Inferior parietal cortex (tissue), 1 donor: ENCODE measurements at regions not wholly inside any gene's neighbourhood (a gene's known extent, or its start where the extent isn't known, plus 50 kb on each side); places are given as distances from the start of the nearest gene placed in this dataset.
"Not testable (repeated sequence)": the region's sequence is repeated elsewhere in the genome, so short reads cannot be mapped to it uniquely, and the experiment has no call there.

ENCODE experiments used
- DNase-seq: peaks from one replicate; pipeline ENCODE4 v3.0.0-alpha.2; 2016; ENCODE audit errors: extremely low spot score

GRCh38 chr1:215400741-215401140 lies 166.4 kb upstream of the KCTD3 start:
- DNase-seq, result no peak

DNA sequence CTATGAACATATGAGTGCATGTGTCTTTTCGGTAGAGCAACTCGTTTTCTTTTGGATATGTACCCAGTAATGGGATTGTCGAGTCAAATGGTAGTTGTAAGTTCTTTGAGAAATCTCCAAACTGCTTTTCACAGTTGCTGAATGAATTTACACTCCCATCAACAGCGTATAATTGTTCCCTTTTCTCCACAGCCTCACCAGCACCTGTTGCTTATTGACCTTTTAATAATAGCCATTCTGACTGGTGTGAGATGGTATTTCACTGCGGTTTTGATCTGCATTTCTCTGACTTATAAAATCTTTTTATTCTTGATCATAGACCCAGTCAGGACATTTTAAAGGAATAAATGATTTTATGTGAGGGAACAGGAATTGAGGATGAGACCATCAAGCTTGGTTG lies 165.0 kb upstream of the KCTD3 start:
- DNase-seq, result no peak

- no peak for DNase-seq
Observed at GRCh38 chr1:215405211-215405610, 161.9 kb upstream of the KCTD3 start.

- DNase-seq, result no peak
Observed at GRCh38 chr1:215406927-215407326, 160.2 kb upstream of the KCTD3 start.

DNA sequence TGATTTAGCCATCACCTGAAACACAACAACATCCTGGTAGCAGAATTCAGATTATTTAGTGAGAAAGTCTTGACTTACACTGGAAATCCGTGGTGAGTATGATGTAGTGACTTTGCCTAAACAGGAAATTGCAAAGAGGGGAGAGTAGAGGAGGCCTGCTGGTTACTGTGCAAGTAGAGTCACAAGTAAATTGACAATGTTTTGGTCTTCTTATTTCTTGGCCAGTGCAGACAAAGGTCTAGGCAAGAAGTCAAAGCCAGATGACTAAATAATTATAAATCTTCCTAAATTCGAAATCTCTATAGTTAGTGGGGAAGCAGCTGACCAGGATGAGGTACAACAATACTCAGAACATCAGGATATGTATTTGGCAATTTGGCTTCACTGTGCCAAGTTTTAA lies 159.5 kb upstream of the KCTD3 start:
- no peak for DNase-seq

DNA sequence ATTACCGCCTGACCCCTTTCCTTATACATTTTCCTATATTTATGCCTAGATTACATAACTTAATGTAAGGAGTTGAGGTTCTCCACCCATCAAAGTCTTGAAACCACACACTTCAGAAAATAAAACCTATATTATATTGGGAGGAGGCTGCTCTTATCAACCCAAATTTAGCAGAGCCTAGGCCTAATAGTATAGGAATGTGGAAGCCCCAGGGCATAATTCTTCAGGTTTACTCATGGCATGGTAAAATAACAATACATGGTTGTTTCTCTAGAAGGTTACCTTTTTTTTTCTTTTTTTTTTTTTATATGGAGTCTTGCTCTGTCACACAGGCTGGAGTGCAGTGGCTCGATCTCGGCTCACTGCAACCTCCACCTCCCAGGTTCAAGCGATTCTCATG lies 157.6 kb upstream of the KCTD3 start:
- DNase-seq, result not testable (repeated sequence)

DNA sequence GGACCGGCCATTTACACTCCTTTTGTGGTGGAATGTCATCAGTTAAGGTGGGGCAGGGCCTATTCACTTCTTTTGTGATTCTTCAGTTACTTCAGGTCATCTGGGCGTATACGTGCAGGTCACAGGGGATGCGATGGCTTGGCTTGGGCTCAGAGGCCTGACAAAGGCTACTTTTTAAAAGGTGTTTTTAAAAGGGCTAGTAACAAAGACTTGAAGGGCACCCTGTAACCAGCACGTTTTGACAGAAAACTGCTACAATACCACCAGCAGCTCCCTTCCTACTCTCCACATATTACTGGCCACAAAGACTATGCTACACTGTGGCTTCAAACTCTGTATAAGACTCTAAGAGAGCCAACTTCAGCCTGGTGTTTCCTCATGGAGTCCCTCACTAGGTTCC lies 151.6 kb upstream of the KCTD3 start:
- not testable (repeated sequence) for DNase-seq

GRCh38 chr1:215416497-215416896 lies 150.6 kb upstream of the KCTD3 start:
- no peak for DNase-seq

GRCh38 chr1:215417122-215417521 lies 150.0 kb upstream of the KCTD3 start:
- DNase-seq, result no peak

- no peak for DNase-seq
Observed at GRCh38 chr1:215418876-215419447, 148.1 kb upstream of the KCTD3 start.

GRCh38 chr1:215421744-215422143 lies 145.4 kb upstream of the KCTD3 start:
- DNase-seq, result no peak

GRCh38 chr1:215423288-215423687 lies 143.8 kb upstream of the KCTD3 start:
- DNase-seq, result no peak

DNA sequence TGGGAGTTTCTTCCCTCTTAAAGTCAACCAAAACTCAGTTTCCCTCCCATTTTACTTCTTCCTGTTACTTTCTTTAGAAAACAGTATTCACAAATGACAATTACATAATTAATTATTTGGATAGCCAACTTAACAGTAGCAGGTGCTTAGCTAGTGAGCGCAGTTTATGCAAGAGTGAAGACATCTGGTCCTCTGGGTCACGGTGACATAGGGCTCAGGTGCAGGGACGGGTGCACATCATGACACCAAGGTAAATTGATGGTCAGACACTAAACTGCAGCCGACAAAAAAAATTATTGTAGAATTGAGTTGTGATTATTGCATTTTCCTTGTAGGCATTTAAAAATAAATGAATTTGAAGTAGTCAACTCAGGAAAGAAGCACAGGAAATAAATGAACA lies 142.0 kb upstream of the KCTD3 start:
- no peak for DNase-seq

DNA sequence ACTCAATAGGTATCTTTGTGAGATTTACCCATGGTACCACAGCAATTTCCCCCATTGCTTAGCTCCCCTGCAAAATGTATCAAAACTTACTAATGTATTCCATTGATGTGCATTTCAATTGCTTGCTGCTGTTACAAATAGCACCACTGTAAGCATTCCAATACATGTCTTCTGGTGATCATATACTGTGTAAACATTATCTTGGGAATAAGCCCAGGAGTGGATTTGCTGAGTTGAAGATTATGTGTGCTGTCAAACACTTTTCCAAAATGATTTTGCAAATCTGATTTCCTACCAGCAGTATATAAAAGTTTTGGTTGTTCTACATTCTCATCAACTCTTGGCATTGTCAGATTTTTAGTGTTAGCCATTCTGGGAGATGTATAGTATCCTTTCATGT lies 141.0 kb upstream of the KCTD3 start:
- no peak for DNase-seq

- not testable (repeated sequence) for DNase-seq
Observed at GRCh38 chr1:215432483-215433227, 134.4 kb upstream of the KCTD3 start.

DNA sequence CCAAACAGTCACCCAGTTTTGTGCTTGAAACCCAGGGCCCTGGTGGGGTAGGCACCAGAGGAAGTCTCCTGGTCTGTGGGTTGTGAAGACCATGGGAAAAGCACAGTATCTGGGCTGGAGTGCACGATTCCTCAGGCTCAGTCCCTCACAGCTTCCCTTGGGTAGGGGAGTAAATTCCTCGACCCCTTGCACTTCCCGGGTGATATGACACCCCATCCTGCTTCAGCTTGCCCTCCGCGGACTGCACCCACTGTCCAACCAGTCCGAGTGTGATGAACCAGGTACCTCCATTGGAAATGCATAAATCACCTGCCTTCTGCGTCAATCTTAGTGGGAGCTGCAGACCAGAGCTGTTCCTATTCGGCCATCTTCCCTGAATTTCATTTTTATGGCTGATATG lies 133.9 kb upstream of the KCTD3 start:
- DNase-seq, result no peak

- no peak for DNase-seq
Observed at GRCh38 chr1:215439549-215439948, 127.6 kb upstream of the KCTD3 start.

DNA sequence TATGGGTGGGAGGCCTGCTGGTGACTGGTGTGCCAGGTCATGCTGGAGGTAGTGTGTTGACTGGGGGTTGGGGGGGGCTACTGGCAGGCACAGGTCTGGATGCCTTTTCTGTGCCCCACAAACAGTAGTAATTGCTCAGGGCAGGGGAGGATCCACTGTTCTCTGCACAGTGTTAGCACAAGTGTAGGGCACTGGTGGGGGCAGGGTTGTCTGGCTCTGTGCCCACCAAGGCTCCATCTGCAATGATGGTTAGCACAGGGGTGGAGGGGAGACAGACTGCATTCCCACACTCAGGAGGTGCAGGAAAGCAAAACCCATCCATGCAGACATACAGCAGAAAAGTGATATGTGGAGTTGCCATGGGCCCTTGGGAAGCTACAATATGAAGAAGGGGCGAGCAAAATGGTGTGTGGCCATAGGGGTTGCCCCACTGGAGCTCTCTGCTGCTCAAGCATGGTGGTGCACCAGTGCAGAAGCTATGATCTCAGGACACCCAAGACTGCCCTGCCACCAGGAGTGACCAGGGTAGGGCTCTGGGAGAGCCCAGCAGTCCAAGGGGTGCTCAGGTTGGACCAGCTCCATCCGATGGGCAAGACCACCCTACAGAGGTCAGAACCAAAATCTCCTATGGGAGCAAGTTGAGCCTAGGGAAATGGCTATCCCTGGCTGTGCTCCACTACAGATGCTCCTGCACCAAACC lies 122.2 kb upstream of the KCTD3 start:
- no peak for DNase-seq

DNA sequence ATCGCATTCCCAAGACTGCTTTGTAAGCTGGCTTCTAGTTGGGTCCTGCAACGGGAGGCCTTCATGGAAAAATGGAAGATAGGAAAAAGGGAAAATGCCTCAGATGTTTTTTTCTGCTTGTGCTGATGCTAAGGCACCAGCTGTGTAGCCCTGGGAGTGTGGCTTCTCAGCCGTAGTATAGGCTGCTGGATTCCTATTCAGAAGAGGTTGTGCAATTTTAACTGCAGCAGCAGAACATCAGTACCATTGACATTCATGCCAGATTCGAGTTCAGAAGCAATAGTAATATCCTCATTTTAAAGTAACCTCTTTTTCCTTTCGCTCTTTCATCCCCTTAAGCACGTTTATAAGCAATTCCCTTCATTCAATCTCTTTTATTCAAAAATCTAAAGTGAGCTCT lies 119.1 kb upstream of the KCTD3 start:
- DNase-seq, result not testable (repeated sequence)

DNA sequence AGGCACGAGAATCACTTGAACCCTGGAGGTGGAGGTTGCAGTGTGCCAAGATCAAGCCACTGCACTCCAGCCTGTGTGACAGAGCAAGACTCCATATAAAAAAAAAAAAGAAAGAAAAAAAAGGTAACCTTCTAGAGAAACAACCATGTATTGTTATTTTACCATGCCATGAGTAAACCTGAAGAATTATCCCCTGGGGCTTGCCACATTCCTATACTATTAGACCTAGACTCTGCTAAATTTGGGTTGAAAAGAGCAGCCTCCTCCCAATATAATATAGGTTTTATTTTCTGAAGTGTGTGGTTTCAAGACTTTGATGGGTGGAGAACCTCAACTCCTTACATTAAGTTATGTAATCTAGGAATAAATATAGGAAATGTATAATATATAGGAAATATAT lies 118.0 kb upstream of the KCTD3 start:
- DNase-seq, result not testable (repeated sequence)

DNA sequence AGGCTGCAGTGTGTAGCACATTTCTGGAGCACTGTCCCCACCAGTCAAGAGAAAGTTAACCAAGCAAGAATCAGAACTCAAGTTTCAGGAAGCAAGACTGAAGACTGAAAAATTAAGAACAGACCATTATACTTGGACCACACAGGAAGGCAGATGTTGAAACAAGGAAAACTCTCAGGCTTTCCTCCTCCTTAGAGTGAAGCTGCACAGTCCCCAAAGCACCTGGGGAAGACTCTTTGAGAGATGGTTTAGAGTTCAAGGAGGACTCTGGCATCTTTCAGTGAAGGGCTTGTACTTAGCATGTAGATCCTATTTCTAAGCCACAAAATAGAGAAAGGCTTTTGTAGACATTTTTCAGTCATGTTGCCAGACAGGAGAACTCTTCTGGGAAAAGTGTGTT lies 113.7 kb upstream of the KCTD3 start:
- DNase-seq, result no peak

GRCh38 chr1:215457213-215457612 lies 109.9 kb upstream of the KCTD3 start:
- DNase-seq, result no peak

DNA sequence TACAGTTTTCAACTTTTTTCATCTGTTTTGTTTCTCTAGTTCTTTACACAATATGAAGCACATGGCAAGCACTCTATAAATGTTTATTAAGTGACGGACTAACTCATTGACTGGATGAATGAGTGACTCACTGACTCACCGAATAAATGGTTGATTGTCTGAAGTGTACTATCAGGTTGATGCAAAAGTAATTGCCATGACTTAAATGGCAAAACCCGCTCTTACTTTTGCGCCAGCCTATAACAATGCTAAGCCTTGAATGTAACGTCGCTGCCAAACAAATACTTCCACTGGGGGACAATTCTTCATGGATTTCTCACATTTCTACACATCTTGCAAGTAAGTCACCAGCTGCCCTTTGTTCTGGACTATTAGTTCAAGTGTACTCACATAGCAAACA lies 109.0 kb upstream of the KCTD3 start:
- DNase-seq, result no peak
